SK-N-SH (cell line): ENCODE measurements at regions not wholly inside any gene's neighbourhood (a gene's known extent, or its start where the extent isn't known, plus 50 kb on each side); places are given as distances from the start of the nearest gene placed in this dataset.

Experiments used
- CTCF ChIA-PET: fragments of 300-600, 350-600 bp; formaldehyde crosslinking; extraction: SDS; loops from one replicate; lab custom pipeline; 2021; lab: Yijun Ruan, JAX
- POLR2A ChIA-PET: fragments of 350-600 bp; sonication (Branson Sonifier 250); formaldehyde crosslinking; extraction: SDS; loops from one replicate; lab custom pipeline; 2020; ENCODE audit warnings: antibody characterized with exemption, inconsistent platforms; lab: Yijun Ruan, JAX
- DNase-seq: peaks from one replicate; pipeline ENCODE4 v3.0.0; 2012
- H2AFZ ChIP-seq: fragments of 200-600 bp; sonication (generic); 2 replicates; pipeline ENCODE4 v1.8.1; 2016; ENCODE audit warnings: antibody characterized with exemption, mild to moderate bottlenecking, low read depth
- H3F3A ChIP-seq: fragments of 200-600 bp; sonication (generic); replicated peaks from 2 replicates; pipeline ENCODE3; 2016; ENCODE audit warnings: antibody characterized with exemption, mild to moderate bottlenecking; ENCODE audit not compliant: insufficient read depth
- H3K27ac ChIP-seq, 2 experiments: fragments of 200-500 bp in 1 of 2; fragments of 200-600 bp in 1 of 2; sonication (Bioruptor generic) in 1 of 2; sonication (generic), shearing (Covaris generic) in 1 of 2; 2 replicates each; pipeline versions ENCODE4 v1.5.1 to v1.6.1; 2014 to 2016; ENCODE audit warnings: low read depth in 2 of 2, inconsistent platforms in 1 of 2, low read length in 1 of 2, mild to moderate bottlenecking in 1 of 2, mixed read lengths in 1 of 2
- H3K27me3 ChIP-seq: fragments of 200-600 bp; sonication (generic), shearing (Covaris generic); 2 replicates; pipeline ENCODE4 v1.6.1; 2016; ENCODE audit warnings: mixed run types; ENCODE audit not compliant: insufficient read depth
- H3K36me3 ChIP-seq, 2 experiments: fragments of 200-500 bp in 1 of 2; fragments of 200-600 bp in 1 of 2; sonication (Bioruptor generic) in 1 of 2; sonication (generic) in 1 of 2; replicated peaks in 1 of 2; 2 replicates each; pipeline versions ENCODE3 to v1.5.1; 2014 to 2016; ENCODE audit warnings: low read length in 1 of 2, mild to moderate bottlenecking in 1 of 2; ENCODE audit not compliant: insufficient read depth in 2 of 2, control insufficient read depth in 1 of 2
- H3K4me1 ChIP-seq, 2 experiments: fragments of 200-500 bp in 1 of 2; fragments of 200-600 bp in 1 of 2; sonication (Bioruptor generic) in 1 of 2; sonication (generic), shearing (Covaris generic) in 1 of 2; 2 replicates each; pipeline versions ENCODE4 v1.5.1 to v1.6.1; 2014 to 2016; ENCODE audit warnings: low read depth in 1 of 2, low read length in 1 of 2, mixed run types in 1 of 2; ENCODE audit not compliant: insufficient read depth in 2 of 2, control insufficient read depth in 1 of 2
- H3K4me2 ChIP-seq: fragments of 200-600 bp; sonication (generic), shearing (Covaris generic); 2 replicates; pipeline ENCODE4 v1.6.1; 2017; ENCODE audit warnings: mixed run types
- H3K4me3 ChIP-seq, 2 experiments: fragments of 200-500 bp in 1 of 2; fragments of 200-600 bp in 1 of 2; sonication (Bioruptor generic) in 1 of 2; sonication (generic), shearing (Covaris generic) in 1 of 2; 2 replicates each; pipeline versions ENCODE4 v1.5.1 to v1.8.1; 2014 to 2016; ENCODE audit warnings: low read depth in 2 of 2, inconsistent platforms in 1 of 2, low read length in 1 of 2, mild to moderate bottlenecking in 1 of 2, mixed read lengths in 1 of 2, moderate library complexity in 1 of 2
- H3K79me2 ChIP-seq: fragments of 200-600 bp; sonication (generic); 2 replicates; pipeline ENCODE4 v1.8.1; 2017; ENCODE audit warnings: mild to moderate bottlenecking; ENCODE audit not compliant: insufficient read depth
- H3K9ac ChIP-seq: fragments of 200-600 bp; sonication (generic); 2 replicates; pipeline ENCODE4 v1.6.1; 2017; ENCODE audit warnings: mixed run types
- H3K9me2 ChIP-seq: fragments of 200-600 bp; sonication (generic); 2 replicates; pipeline ENCODE4 v1.6.1; 2017; ENCODE audit warnings: mixed run types
- H3K9me3 ChIP-seq: fragments of 200-600 bp; sonication (generic); 2 replicates; pipeline ENCODE4 v1.6.1; 2017; ENCODE audit warnings: mixed run types, mild to moderate bottlenecking, moderate library complexity
- H4K20me1 ChIP-seq: fragments of 200-600 bp; sonication (generic); 2 replicates; pipeline ENCODE4 v1.6.1; 2017; ENCODE audit warnings: mild to moderate bottlenecking, mixed run types; ENCODE audit not compliant: insufficient read depth
- FOSL2 ChIP-seq: IDR thresholded peaks from 2 replicates; pipeline ENCODE4 v1.4.0; 2012; ENCODE audit warnings: low read depth, mild to moderate bottlenecking, moderate library complexity, borderline replicate concordance
- FOXJ3 ChIP-seq: sonication (generic); formaldehyde crosslinking; IDR thresholded peaks from 2 replicates; pipeline ENCODE4 v1.5.1; 2020; ENCODE audit warnings: mild to moderate bottlenecking, missing genetic modification reagents
- GATA2 ChIP-seq: sonication (generic); formaldehyde crosslinking; IDR thresholded peaks from 2 replicates; pipeline ENCODE4 v1.5.0; 2020; ENCODE audit warnings: mild to moderate bottlenecking, missing genetic modification reagents
- NRF1 ChIP-seq: IDR thresholded peaks from 2 replicates; pipeline ENCODE4 v1.6.1; 2012; ENCODE audit warnings: low read depth, mild to moderate bottlenecking, low read length
- RAD21 ChIP-seq: IDR thresholded peaks from 2 replicates; pipeline ENCODE4 v1.6.1; 2012; ENCODE audit warnings: mild to moderate bottlenecking, low read length
- SIN3A ChIP-seq: IDR thresholded peaks from 2 replicates; pipeline ENCODE4 v1.6.1; 2012; ENCODE audit warnings: low read depth, mild to moderate bottlenecking, low read length, moderate library complexity, borderline replicate concordance
- TAF1 ChIP-seq: IDR thresholded peaks from 2 replicates; pipeline ENCODE4 v1.6.1; 2012; ENCODE audit warnings: low read depth, mild to moderate bottlenecking, low read length, moderate library complexity, borderline replicate concordance
- TCF12 ChIP-seq: IDR thresholded peaks from 2 replicates; pipeline ENCODE4 v1.4.0; 2012
- USF1 ChIP-seq: IDR thresholded peaks from 2 replicates; pipeline ENCODE4 v1.4.0; 2012; ENCODE audit warnings: low read depth, borderline replicate concordance
- WGBS: methylation state at CpG from one replicate; pipeline ENCODE4 v1.1.6; 2017; ENCODE audit warnings: low lambda C conversion rate; 5-methylcytosine and 5-hydroxymethylcytosine counted together
- TF ChIP-seq, protein P1 (sequence below): fragments of 200-600 bp; sonication (generic); IDR thresholded peaks from 2 replicates; pipeline ENCODE4 v1.6.1; 2017; ENCODE audit warnings: antibody characterized with exemption, mild to moderate bottlenecking, moderate library complexity
- TF ChIP-seq, protein P2 (sequence below): IDR thresholded peaks from 2 replicates; pipeline ENCODE4 v1.6.1; 2012; ENCODE audit warnings: mild to moderate bottlenecking, low read depth, low read length, moderate library complexity

- 4% methylated on average over 6 of the region's 7 CpGs for WGBS
- H3K4me3 ChIP-seq = no peak overlapping the region
- CTCF ChIA-PET = interaction anchor here (1.1 to 1.3 kb wide), 2 partner anchors 13 to 18 kb away, joined by 3 read pairs; no protein-coding TSS in a partner anchor
- no peaks in the 10 kb centered on the region for H3F3A ChIP-seq
- H3K9me3 ChIP-seq = no peaks in the 10 kb centered on the region
- no peak overlapping the region for H2AFZ ChIP-seq
- no peaks in the 10 kb centered on the region for H4K20me1 ChIP-seq
- no peak overlapping the region for H3K27ac ChIP-seq
- TF ChIP-seq TAF1 = no peak
- no peak for TF ChIP-seq USF1
- TF ChIP-seq SIN3A = no peak
- TF ChIP-seq GATA2 = no peak
- TF ChIP-seq, protein P1, sequence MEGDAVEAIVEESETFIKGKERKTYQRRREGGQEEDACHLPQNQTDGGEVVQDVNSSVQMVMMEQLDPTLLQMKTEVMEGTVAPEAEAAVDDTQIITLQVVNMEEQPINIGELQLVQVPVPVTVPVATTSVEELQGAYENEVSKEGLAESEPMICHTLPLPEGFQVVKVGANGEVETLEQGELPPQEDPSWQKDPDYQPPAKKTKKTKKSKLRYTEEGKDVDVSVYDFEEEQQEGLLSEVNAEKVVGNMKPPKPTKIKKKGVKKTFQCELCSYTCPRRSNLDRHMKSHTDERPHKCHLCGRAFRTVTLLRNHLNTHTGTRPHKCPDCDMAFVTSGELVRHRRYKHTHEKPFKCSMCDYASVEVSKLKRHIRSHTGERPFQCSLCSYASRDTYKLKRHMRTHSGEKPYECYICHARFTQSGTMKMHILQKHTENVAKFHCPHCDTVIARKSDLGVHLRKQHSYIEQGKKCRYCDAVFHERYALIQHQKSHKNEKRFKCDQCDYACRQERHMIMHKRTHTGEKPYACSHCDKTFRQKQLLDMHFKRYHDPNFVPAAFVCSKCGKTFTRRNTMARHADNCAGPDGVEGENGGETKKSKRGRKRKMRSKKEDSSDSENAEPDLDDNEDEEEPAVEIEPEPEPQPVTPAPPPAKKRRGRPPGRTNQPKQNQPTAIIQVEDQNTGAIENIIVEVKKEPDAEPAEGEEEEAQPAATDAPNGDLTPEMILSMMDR = no peak
- no peak overlapping the region for H3K4me2 ChIP-seq
- peaks cover 51% of the 10 kb centered on the region for H3K27me3 ChIP-seq
- no peaks in the 10 kb centered on the region for H3K79me2 ChIP-seq
- H3K9me2 ChIP-seq = no peaks in the 10 kb centered on the region
- H3K9ac ChIP-seq = no peak overlapping the region
- POLR2A ChIA-PET = no interaction called here
- no peaks in the 10 kb centered on the region for H3K36me3 ChIP-seq
- no peak for DNase-seq
- no peaks in the 10 kb centered on the region for H3K4me1 ChIP-seq
These were observed 179.8 kb downstream of the FOXA2 start for GRCh38 chr20:22404419-22405170.

GRCh38 chr20:22403632-22404361 is 180.6 kb downstream of the FOXA2 start:
- CTCF ChIA-PET = interaction anchor here (0.9 to 1.3 kb wide), 3 partner anchors 13 to 50 kb away, joined by 3 read pairs; no protein-coding TSS in a partner anchor
- no peak overlapping the region for H3K9ac ChIP-seq

More at GRCh38 chr20:22403632-22404361, 180.6 kb downstream of the FOXA2 start:
- WGBS = 2% methylated on average over 13 of the region's 13 CpGs
- Histone ChIP-seq H3K4me1 (no peaks in the 10 kb centered on the region), H3K27ac (no peak overlapping the region), H3K4me3 (peak overlapping the region in 1 of 2 experiments; percentile 49; a peak in 3 of 4 replicates), H3K36me3 (no peaks in the 10 kb centered on the region), H3K79me2 (no peaks in the 10 kb centered on the region), H3K27me3 (peaks cover 57% of the 10 kb centered on the region), H4K20me1 (no peaks in the 10 kb centered on the region), H3K9me3 (no peaks in the 10 kb centered on the region), H3F3A (no peaks in the 10 kb centered on the region), H3K4me2 (peak overlapping the region; percentile 60), H3K9me2 (no peaks in the 10 kb centered on the region), H2AFZ (peak overlapping the region; percentile 64)
- TF ChIP-seq FOSL2 (no peak), TAF1 (no peak), RAD21 (no peak), FOXJ3 (no peak), NRF1 (no peak), SIN3A (no peak), TCF12 (no peak)
- TF ChIP-seq, protein P2, sequence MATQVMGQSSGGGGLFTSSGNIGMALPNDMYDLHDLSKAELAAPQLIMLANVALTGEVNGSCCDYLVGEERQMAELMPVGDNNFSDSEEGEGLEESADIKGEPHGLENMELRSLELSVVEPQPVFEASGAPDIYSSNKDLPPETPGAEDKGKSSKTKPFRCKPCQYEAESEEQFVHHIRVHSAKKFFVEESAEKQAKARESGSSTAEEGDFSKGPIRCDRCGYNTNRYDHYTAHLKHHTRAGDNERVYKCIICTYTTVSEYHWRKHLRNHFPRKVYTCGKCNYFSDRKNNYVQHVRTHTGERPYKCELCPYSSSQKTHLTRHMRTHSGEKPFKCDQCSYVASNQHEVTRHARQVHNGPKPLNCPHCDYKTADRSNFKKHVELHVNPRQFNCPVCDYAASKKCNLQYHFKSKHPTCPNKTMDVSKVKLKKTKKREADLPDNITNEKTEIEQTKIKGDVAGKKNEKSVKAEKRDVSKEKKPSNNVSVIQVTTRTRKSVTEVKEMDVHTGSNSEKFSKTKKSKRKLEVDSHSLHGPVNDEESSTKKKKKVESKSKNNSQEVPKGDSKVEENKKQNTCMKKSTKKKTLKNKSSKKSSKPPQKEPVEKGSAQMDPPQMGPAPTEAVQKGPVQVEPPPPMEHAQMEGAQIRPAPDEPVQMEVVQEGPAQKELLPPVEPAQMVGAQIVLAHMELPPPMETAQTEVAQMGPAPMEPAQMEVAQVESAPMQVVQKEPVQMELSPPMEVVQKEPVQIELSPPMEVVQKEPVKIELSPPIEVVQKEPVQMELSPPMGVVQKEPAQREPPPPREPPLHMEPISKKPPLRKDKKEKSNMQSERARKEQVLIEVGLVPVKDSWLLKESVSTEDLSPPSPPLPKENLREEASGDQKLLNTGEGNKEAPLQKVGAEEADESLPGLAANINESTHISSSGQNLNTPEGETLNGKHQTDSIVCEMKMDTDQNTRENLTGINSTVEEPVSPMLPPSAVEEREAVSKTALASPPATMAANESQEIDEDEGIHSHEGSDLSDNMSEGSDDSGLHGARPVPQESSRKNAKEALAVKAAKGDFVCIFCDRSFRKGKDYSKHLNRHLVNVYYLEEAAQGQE = no peak
- POLR2A ChIA-PET = no interaction called here
- no peak for DNase-seq
